OCI-LY1 (cell line): ENCODE measurements at regions not wholly inside any gene's neighbourhood (a gene's known extent, or its start where the extent isn't known, plus 50 kb on each side); places are given as distances from the start of the nearest gene placed in this dataset.
A peak's percentile ranks its signal among the peaks of the same experiment; 100 is the strongest.

Source experiments
- H2AFZ ChIP-seq: fragments of 200-600 bp; sonication (generic), shearing (Covaris generic); 2 replicates; pipeline ENCODE4 v1.6.0; 2014; ENCODE audit warnings: antibody characterized with exemption, mild to moderate bottlenecking, low read length
- H3F3A ChIP-seq: fragments of 200-600 bp; sonication (generic), shearing (Covaris generic); 2 replicates; pipeline ENCODE4 v1.6.0; 2014; ENCODE audit warnings: mild to moderate bottlenecking, antibody characterized with exemption, low read length, moderate library complexity; ENCODE audit not compliant: insufficient read depth
- H3K27ac ChIP-seq: fragments of 200-600 bp; sonication (generic); 2 replicates; pipeline ENCODE4 v1.5.1; 2014; ENCODE audit warnings: low read length, mixed run types, mild to moderate bottlenecking, low read depth; ENCODE audit not compliant: poor library complexity, severe bottlenecking
- H3K27me3 ChIP-seq: fragments of 200-600 bp; sonication (generic); 2 replicates; pipeline ENCODE4 v1.6.0; 2014; ENCODE audit warnings: antibody characterized with exemption, mild to moderate bottlenecking, low read length, moderate library complexity; ENCODE audit not compliant: insufficient read depth
- H3K36me3 ChIP-seq: fragments of 200-600 bp; sonication (generic); 2 replicates; pipeline ENCODE4 v1.6.1; 2014; ENCODE audit warnings: mild to moderate bottlenecking, antibody characterized with exemption, low read length, moderate library complexity, mixed read lengths; ENCODE audit not compliant: insufficient read depth
- H3K4me1 ChIP-seq: fragments of 200-600 bp; sonication (generic); 2 replicates; pipeline ENCODE4 v1.5.1; 2014; ENCODE audit warnings: mild to moderate bottlenecking, low read length, moderate library complexity; ENCODE audit not compliant: insufficient read depth, severe bottlenecking
- H3K4me2 ChIP-seq: fragments of 200-600 bp; sonication (generic), shearing (Covaris generic); 2 replicates; pipeline ENCODE4 v1.6.1; 2014; ENCODE audit warnings: low read length
- H3K4me3 ChIP-seq: fragments of 200-600 bp; sonication (generic); 2 replicates; pipeline ENCODE4 v1.5.1; 2014; ENCODE audit warnings: low read length, low read depth, mild to moderate bottlenecking, mixed read lengths; ENCODE audit not compliant: poor library complexity, severe bottlenecking
- H3K79me2 ChIP-seq: fragments of 200-600 bp; shearing (Covaris generic); 2 replicates; pipeline ENCODE4 v1.6.1; 2016; ENCODE audit warnings: mixed run types, low read length, mixed read lengths; ENCODE audit not compliant: insufficient read depth
- H3K9ac ChIP-seq: fragments of 200-600 bp; sonication (generic), shearing (Covaris generic); 2 replicates; pipeline ENCODE4 v1.6.1; 2014; ENCODE audit warnings: mild to moderate bottlenecking, low read length, mixed read lengths
- H3K9me2 ChIP-seq: fragments of 200-600 bp; sonication (generic), shearing (Covaris generic); 2 replicates; pipeline ENCODE4 v1.6.1; 2014; ENCODE audit warnings: low read depth, mild to moderate bottlenecking, low read length, mixed read lengths
- H3K9me3 ChIP-seq: fragments of 200-600 bp; shearing (Covaris generic); 2 replicates; pipeline ENCODE4 v1.6.1; 2014; ENCODE audit warnings: low read length, mixed read lengths
- H4K20me1 ChIP-seq: fragments of 200-600 bp; sonication (generic), shearing (Covaris generic); 2 replicates; pipeline ENCODE4 v1.6.0; 2016; ENCODE audit warnings: mild to moderate bottlenecking, low read length; ENCODE audit not compliant: insufficient read depth
- EZH2 ChIP-seq: fragments of 200-600 bp; sonication (generic), shearing (Covaris generic); IDR thresholded peaks from 2 replicates; pipeline ENCODE4 v1.8.0; 2017; ENCODE audit warnings: borderline replicate concordance, mixed run types, mild to moderate bottlenecking, antibody characterized with exemption, low read length, moderate library complexity, mixed read lengths
- TF ChIP-seq, protein P1 (sequence below): fragments of 200-600 bp; sonication (generic), shearing (Covaris generic); IDR thresholded peaks from 2 replicates; pipeline ENCODE4 v1.5.1; 2017; ENCODE audit warnings: mild to moderate bottlenecking, antibody characterized with exemption, low read length, moderate library complexity, mixed read lengths

DNA sequence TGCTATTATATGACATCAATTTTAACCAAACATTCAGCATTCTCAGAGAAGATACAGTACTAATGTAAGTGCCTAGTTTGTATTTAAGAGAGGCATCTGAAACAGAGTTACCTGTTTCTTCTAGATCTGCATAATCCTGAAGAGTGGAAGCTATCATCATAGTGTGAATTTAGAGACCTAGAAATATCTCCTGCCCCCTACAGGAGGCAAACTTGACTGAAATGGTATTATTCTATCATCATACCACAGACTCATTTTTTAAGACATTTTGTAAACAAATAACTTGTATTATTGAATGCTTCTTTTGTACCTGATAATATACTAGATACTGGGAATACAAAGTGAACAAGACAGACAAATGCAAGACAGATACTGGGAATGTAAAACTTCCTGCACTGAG is 216.8 kb upstream of the RPS23 start:
- H2AFZ ChIP-seq = no peak overlapping the region
- H3K4me1 ChIP-seq = no peaks in the 10 kb centered on the region
- no peak overlapping the region for H3K27ac ChIP-seq
- H3K4me2 ChIP-seq = no peak overlapping the region
- no peaks in the 10 kb centered on the region for H3K79me2 ChIP-seq
- no peaks in the 10 kb centered on the region for H3F3A ChIP-seq
- no peaks in the 10 kb centered on the region for H3K27me3 ChIP-seq
- H3K9ac ChIP-seq = no peak overlapping the region
- H3K9me3 ChIP-seq = no peaks in the 10 kb centered on the region
- no peaks in the 10 kb centered on the region for H4K20me1 ChIP-seq
- no peak for TF ChIP-seq EZH2
- TF ChIP-seq, protein P1, sequence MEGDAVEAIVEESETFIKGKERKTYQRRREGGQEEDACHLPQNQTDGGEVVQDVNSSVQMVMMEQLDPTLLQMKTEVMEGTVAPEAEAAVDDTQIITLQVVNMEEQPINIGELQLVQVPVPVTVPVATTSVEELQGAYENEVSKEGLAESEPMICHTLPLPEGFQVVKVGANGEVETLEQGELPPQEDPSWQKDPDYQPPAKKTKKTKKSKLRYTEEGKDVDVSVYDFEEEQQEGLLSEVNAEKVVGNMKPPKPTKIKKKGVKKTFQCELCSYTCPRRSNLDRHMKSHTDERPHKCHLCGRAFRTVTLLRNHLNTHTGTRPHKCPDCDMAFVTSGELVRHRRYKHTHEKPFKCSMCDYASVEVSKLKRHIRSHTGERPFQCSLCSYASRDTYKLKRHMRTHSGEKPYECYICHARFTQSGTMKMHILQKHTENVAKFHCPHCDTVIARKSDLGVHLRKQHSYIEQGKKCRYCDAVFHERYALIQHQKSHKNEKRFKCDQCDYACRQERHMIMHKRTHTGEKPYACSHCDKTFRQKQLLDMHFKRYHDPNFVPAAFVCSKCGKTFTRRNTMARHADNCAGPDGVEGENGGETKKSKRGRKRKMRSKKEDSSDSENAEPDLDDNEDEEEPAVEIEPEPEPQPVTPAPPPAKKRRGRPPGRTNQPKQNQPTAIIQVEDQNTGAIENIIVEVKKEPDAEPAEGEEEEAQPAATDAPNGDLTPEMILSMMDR = peak; percentile 33; the same call in 1 of the 2 replicates
- H3K36me3 ChIP-seq = no peaks in the 10 kb centered on the region
- H3K4me3 ChIP-seq = no peak overlapping the region
- no peaks in the 10 kb centered on the region for H3K9me2 ChIP-seq

- H3K4me3 ChIP-seq = no peak overlapping the region
- no peaks in the 10 kb centered on the region for H3K36me3 ChIP-seq
- H3K27ac ChIP-seq = no peak overlapping the region
- no peaks in the 10 kb centered on the region for H3F3A ChIP-seq
- no peak overlapping the region for H3K4me2 ChIP-seq
- no peaks in the 10 kb centered on the region for H3K9me3 ChIP-seq
- H3K9ac ChIP-seq = no peak overlapping the region
- no peaks in the 10 kb centered on the region for H4K20me1 ChIP-seq
- TF ChIP-seq, protein P1 = no peak
- no peak for TF ChIP-seq EZH2
- H3K27me3 ChIP-seq = no peaks in the 10 kb centered on the region
- no peaks in the 10 kb centered on the region for H3K79me2 ChIP-seq
- no peaks in the 10 kb centered on the region for H3K4me1 ChIP-seq
- H2AFZ ChIP-seq = no peak overlapping the region
- H3K9me2 ChIP-seq = no peaks in the 10 kb centered on the region
Measured at GRCh38 chr5:82493221-82493620, 215.1 kb upstream of the RPS23 start.

DNA sequence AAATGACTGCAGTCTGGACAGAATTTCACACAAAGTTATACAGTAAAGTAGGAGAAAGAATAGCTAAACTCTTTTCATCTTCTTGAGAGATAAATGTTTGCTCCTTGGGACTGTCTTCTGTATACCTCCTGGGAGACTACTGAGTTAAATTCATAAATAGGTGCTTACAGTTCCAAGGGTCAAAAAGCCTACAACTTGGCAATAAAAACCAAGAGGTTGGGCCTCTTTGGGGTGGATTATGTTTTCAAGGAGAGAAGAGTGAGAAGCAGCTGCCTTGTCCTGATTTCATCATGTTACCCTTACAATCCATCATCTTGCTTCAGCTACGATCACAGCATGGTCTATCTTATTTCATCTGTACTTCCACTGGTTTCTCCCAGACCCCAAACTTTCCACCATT is 213.2 kb upstream of the RPS23 start:
- Histone ChIP-seq H3K36me3 (no peaks in the 10 kb centered on the region), H3K9me3 (no peaks in the 10 kb centered on the region), H3K4me1 (no peaks in the 10 kb centered on the region), H3K9me2 (no peaks in the 10 kb centered on the region), H3K27ac (no peak overlapping the region), H3K9ac (no peak overlapping the region), H2AFZ (no peak overlapping the region), H3K4me3 (no peak overlapping the region), H4K20me1 (no peaks in the 10 kb centered on the region), H3K79me2 (no peaks in the 10 kb centered on the region), H3K4me2 (no peak overlapping the region), H3K27me3 (no peaks in the 10 kb centered on the region), H3F3A (no peaks in the 10 kb centered on the region)
- TF ChIP-seq, protein P1 = no peak
- no peak for TF ChIP-seq EZH2
